ENCODE measurements at regions not wholly inside any gene's neighbourhood (a gene's known extent, or its start where the extent isn't known, plus 50 kb on each side); places are given as distances from the start of the nearest gene placed in this dataset.
"Not testable (repeated sequence)": the region's sequence is repeated elsewhere in the genome, so short reads cannot be mapped to it uniquely, and the experiment has no call there.

DNA sequence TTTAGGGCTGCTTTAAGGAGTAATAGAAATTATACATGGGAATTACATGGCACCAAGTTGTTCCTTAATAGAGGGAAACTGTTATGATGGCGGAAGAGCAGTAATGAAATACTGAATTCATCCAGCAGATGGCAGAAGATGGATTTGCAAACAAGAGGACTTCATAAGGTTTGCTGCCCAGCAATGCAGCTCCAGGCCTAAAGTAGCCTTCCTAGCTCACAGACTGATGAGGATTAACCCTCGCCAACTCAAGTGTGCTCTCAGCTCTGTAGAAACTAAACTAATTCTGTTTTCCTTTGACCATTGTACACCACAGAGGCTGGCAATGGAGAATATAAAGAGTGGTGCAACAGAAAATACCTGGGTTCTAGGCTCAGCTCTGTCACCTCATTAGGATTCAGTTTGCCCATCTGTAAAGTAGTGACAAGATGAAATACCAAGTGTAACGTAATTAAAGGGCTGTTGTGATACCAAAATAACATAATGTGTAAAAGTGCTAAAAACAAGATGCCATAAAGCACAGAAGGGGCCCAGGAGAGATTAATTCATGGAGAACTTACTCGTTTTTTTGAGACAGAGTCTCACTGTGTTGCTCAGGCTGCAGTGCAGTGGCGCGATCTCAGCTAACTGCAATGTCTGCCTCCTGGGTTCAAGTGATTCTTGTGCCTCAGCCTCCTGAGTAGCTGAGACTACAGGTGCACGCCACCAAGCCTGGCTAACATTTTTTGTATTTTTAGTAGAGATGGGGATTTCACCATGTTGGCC is 102.4 kb upstream of the SERBP1 start:
- DNase-seq, result peak; percentile 77

DNA sequence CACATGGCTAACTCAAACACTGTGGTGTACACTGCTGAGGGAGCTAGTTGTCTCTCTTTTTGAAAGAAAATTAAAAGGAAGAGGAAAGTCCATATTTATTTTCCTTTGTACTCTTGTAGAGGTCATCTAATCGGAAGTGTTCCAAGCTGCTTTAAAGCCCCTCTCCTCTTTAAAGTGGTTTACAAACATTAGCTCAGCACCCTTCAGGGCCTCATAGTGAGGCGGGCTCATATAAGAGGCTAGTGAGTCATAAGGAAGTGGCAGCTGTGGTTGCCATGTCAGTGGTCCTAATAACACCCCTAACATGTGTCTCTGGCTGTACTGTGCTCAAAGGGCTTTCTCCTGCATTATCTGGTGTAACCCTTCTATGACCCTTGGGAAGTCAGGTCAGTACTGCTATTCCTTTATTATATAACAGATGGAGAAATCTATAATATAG is 104.4 kb upstream of the SERBP1 start:
- no peak for DNase-seq

DNA sequence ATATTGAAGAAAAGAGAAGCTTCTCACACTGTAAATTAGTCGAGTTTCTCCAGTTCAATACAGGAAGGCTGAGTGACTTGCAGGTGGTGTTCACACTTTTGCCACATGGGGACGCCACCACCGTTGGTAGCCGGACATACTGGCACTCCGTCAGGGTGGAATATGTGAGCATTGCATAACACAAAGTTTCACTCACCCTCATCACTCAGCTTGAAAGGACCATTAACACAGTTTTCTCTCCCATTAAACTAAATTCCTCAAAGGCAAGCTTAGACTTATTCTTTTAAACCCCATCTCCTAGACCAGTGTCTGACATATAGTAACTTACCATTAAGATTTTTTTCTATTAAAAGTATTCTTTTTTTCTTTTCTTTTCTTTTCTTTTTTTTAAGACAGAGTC is 105.3 kb upstream of the SERBP1 start:
- peak; percentile 68 for DNase-seq

DNA sequence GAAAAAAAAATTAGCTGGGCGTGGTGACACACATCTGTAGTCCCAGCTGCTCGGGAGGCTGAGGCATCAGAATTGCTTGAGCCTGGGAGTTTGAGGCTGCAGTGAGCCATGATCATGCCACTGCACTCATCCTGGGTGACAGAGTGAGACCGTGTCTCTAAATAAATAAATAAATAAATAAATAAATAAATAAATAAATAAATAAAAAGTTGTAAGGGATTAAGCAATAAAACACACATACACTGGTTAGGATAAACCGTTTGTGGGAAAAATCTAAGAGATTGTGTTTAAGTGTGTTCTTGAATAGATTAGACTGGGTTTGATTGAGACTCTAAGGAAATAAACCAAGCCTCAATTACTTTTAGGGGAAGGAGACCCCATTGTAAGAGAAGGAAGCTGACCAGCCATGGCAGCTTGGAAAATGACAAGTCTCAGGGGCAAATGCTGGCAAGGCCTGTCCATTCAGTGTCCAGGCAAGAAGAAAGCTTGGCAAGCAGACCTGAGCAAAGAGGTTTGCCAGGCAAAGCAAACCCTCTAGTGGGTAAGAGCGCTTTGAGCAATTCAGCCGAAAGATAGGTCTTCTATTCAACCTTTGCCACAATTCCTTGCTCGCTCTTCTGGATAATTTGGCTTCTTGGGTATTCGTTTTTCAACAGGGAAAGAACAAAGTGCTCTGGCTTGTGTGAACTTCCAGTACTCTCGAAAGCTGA is 106.9 kb upstream of the SERBP1 start:
- no peak for DNase-seq

DNA sequence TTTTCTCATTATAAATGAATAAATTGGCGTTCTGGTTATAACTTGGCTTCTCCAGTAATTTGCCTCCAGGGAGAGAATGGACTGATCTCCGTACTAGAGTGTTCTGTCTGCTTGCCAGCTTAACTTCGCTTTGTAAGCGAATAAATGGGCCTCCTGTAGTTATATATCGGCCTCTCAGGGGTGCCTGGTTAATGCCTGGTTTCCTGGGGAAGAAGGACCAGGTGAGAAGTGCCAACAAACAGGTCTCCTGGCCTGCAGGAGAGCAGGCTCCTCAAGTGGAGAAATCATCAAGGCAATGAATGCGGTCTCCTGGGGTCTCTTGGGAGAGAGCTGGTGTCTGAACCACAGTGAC is 107.4 kb upstream of the SERBP1 start:
- no peak for DNase-seq

DNA sequence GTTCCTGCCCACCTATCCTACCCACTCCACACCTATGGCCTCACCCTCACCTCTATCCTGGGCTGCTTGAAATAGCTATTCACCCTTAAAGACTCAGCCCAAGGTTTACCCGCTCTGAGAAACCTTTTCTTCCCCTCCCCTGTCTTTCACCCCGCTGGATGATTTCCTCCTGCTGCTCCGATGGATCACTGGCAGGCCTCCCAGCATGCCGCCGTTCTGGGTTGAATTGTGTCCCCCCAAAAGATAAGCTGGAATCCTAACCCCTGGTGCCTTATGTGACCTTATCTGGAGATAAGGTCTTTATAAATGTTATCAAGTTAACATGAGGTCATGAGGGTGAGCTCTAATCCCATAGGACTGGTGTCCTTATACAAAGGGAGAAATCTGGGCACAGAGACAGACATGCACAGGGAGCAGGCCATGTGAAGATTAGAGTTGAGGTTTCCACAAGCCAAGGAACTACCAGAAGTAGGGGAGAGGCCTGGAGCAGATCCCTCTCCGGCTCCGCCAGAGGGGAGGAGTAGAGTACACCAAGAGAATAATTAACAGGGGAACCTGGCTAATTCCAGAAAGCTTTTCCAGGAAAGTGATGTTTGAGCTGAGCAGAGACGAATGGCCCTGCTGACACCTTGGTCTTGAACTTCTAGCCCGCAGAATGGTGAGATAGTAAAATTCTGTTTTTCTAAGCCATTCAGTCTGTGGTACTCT is 110.0 kb upstream of the SERBP1 start:
- no peak for DNase-seq

DNA sequence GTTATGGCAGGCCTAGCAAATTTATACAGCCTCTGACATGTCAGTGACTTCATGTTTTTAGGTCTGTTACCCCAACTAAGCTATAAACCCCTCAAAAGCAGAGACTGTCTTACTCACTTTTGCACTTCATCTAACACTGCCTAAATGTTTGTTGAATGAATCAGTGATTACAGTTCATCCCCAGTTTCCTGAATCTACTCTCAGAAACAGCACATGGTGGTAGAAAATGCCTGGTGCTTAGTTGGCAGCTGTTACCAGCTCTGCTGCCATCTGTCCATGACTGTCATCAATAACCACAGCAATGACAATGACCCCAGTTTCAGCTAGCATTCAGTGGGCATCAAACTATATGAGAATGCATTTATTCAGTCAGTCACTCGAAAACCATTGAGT is 110.5 kb upstream of the SERBP1 start:
- DNase-seq, result no peak

DNA sequence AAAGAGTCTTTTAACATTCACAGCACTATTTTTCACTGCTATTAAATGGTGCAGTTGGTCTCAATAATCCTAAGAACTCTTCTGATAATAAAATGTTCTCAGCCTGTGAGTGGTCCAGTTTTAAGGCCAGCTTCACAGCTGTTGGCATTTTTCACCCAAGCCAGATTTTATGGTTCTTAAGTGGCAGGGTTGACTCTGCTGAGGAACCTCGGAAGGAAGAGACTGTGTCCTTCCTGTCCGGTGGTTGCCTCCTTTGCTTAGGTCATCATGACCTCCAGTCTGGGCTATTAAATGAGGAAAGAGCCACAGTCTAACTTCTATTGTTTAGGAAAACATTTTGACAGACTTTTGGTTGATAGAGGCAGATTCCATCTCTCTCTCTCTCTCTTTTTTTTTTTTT is 112.5 kb upstream of the SERBP1 start:
- DNase-seq, result no peak

DNA sequence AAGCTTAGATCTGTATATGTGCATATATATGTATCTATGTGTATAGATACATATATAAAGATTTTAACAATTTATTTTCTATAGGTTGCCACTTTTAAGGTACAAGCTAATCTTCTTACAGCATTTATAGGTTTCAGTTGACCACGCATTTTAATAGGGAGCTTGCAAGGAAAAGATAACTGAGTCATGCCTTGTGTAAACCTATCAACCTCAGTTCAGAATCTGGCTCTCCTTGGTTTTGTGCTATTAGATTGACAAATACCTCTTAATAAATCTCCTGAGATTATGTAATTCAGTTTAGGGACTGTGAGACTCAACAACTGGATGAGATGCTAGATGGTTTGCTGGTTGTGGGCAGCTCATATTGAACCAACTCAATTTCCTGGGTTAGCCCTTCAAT is 114.7 kb upstream of the SERBP1 start:
- DNase-seq, result peak; percentile 31

DNA sequence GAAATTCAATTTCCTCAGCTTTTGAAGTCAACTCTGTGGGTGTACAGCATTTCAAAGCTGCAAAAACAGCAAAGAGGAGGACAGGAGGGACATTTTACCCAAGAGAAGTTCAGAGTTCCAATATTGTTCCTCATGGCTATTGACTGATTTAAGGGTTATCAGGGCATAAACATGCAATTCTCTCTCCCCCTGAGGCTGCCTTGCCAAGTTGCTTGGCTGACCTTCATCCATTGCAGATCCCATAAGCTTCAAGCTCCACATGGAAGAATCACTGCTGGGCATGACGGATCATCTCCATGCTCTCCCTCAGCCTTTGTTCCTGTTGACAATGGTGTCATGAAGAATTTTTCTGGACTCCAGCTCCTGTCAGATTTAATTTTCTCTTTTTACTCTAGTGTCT is 115.2 kb upstream of the SERBP1 start:
- DNase-seq, result no peak

DNA sequence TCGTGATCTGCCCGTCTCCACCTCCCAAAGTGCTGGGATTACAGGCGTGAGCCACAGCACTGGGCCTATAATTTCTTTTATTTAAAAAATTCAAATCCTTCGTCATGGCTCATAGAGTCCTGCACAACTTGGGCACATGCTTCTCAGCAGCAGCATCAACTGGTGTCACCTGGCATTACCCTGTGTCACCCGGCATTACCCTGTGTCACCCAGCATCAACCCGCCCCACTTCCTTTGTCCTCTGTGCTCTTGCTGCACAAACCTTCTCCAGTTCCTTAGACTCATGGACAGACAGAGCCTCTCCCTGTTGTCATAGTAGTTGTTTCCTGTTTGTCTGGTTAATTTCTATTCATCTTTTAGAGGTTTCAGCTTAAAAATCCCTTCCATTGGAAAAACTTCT is 121.2 kb upstream of the SERBP1 start:
- no peak for DNase-seq

DNA sequence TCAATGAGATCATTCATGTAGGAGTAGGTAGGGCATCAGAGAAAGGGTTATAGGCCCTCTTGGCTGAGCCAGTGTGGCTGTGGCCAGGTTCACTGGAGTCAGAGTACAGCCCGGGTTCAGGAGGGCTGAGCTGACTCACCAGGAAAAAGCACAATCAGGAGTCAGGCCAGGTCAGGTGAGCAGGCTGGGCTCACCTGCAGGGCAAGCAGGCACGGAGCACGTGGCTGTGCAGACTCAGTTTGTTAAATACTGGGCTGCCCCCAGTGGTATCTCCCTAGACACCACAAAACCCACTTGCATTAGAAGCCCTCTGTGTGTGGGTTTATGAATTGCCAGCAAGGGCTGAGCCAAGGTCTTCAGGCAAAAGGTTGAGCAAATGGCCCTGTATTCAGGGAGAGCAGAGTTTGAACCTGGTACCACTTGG is 122.1 kb upstream of the SERBP1 start:
- DNase-seq, result no peak

DNA sequence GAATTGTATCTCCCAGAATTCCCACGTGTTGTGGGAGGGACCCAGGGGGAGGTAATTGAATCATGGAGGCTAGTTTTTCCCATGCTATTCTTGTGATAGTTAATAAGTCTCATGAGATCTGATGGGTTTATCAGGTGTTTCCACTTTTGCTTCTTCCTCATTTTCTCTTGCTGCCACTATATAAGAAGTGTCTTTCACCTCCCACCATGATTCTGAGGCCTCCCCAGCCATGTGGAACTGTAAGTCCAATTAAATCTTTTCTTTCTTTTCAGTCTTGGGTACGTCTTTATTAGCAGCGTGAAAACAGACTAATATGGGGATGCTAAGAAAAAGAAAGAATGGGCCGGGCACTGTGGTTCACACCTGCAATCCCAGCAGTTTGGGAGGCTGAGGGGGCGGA is 124.0 kb upstream of the SERBP1 start:
- DNase-seq, result not testable (repeated sequence)

DNA sequence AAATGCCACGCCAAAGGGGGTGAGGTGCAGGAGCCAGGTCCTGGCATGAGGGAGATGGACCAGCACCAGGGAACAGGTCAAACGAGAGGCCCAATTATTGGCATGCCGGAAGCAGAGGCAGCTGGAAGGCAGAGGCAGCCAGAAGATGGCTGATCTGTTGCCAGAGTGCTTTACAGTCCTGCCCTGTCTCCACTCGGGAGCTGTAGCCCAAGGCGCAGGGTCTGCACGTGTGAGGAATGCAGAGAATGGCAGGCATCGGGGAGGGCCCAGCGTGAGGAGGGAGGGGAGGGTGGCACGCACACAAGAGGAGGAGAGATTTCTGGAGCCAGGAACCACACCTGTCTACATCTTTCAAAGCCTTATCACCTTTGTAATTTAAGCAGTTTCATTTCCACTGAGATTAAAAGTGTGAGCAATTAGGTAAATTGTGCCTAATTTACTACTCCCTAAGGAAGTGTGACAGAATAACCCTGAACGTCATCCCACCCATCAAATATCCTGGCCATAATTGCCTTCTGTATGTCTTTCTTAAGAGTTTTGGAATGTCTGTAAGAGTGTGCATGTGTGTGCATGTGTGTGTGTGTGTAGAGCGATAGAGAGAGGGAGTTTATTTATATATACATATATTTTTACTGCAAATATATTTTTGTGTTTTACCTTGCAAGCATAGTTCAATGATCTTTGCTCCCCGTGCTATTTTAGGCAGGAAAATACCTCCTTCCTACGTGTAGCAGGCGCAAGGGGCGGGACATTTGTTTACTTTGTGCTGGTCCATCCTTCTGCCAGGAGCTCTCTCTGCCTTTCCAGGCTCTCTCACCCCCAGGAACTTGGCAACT is 125.5 kb upstream of the SERBP1 start:
- DNase-seq, result no peak

DNA sequence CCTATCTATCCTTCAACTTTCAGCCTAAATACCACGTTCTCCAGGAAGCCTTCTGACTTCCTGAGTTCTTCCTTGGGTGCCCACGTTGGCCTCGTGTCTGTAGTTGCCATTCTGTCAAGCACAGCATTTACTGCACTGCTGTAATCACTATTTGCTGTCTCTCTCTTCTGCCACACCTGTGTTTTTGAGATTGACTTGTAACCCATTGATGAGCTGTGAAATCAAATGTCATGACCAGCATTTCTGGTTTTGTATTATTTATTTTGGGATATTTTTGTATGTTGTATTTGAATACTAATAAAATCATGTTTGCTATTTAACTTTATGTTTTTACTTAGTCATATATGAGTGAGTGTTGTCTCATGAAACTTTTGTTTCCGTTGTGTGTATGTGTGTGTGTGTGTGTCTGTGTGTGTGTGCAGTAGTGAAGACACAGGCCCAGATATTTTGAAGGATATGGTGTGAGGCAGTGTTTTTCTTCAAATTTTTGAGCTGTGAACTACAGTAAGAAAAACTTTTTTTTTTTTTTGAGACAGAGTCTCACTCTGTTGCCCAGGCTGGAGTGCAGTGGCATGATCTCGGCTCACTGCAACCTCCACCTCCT is 126.2 kb upstream of the SERBP1 start:
- no peak for DNase-seq

DNA sequence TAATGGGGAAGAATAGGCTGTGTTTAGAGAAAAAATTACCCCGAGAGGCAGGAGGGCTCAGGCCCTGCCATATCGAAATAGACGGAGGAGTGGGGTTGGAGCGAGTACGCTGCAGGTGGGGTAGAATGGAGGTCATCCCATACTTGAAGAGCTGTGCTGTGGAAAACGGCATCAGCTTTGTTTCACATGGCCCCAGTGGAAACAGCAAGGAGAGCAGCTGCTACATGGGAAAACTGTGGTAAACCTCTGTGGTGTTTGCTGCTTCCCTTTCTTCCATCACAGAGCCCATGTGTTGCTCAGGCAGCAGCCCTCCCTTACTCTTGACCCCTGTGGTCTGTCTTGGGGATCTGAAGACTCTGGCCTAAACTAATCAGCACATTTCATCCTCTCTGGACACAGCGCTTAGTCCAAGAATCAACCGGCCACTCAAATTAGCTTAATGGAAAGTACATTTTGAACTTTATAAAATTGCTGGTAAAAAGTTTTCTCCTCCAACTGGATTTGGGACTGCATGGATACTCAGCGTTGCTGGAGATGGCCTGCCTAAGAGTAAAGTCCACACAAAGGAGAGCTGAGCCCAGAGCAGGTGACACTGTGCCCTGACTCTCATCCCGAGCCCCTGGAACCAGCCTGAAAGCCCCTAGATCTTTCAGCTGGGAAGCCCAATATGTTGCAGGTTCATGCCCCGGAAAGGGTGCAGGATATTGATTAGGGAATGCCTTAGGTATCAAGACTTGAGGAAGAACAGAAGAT is 127.1 kb upstream of the GADD45A start:
- no peak for DNase-seq

DNA sequence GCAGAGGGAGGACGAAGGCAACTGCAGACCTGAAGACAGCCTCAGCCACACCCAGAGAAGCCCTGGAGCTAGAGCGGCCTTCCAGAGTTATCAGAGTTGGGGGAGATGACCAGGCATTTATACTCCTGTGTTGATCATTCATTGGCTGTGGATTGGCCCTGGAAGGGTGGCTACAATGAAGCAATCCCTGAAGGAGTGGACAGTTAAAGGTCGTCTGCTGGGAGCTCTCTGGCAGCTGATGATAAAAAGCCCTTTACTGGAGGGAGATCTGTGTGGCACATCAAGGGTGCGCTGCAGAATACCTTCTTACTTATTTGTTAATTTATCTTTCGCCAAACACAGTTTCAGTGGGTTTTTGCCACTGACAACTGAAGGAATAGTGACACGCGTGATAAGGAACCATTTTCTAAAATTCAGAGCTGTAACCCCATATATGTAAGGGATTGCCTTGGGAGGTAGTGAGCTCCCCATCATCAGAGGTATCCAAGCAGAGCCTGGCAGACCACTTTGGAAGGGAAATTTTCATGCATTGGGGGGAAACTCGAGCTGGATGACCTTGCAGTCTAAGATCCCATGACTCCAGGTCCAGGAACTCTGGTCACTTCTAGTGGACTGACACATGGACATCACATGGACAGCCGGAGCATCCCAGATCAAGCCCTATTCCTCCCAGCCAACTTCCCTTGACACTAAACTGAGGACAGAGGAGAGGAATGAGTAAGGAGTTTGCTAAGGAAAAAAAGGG is 126.4 kb upstream of the GADD45A start:
- peak; percentile 53 for DNase-seq

DNA sequence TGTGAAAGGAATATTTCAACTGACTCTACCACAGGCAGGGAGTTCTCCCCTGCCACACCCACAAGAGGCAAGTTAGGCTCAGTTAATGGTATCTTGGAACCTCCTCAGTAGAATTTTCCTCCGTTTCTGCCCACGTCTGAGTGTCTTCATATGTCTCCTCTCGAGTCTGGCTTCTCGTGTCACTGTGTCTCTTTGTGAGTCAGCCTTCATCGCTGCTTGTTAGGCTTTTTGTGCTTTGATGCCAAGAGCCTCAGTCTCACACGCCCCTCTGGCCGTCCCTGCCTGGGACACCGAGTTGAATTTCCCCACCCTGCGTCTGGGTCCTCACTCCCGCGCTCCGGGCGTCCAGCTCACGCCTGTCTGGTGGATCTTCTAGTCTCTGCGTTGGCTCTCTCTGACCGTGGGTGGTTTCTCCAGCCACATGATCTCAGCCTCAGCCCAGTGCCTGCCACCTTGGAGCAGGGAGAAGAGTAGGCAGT is 125.7 kb upstream of the GADD45A start:
- DNase-seq, result no peak

DNA sequence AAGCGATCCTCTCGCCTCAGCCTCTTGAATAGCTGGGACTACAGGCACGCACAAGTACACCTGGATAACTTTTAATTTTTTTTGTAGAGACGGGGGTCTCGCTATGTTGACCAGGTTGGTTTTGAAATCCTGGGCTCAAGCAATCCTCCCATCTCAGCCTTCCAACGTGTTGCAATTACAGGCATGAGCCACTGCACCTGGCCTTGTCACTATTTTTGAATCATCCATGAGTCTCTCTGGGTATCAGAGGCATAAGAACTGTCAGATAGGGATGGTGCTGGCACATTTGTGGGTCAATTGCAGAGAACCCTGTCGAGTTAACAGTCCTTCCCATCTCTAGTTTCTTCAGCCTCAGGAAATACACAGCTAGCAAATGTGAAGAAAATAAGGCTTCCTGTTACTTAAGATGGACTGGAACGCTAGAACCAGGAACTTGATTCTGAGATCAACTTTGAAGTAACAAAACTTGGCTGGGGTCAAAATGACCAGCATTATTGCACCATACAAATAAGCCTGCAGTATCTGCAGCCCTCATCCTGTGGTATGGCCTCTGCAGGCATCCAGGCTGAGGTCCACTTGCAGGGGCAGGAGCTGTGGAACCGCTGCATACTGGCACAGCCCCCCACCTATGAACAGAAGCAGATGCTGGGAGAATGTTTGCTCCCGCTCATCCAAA is 124.3 kb upstream of the GADD45A start:
- no peak for DNase-seq

DNA sequence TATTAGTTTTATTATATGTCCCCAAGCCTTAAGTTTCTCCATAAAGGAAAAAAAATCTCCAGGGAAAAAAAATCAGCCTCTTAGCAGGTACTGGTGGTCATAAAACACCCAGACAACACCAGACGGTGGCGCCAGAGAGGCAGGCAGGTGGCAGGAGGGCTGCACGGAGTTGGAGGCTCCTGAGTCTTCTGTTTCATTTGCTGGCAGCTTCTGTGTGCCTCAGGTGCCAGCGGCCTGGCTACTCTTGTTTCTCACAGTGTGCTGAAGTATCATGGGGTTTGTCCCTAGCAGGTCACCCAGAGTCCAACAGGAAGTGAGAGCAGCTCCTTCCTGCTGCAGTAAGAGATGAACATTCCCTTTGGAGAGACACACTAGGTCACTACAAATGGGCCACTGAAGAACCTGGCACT is 123.3 kb upstream of the GADD45A start:
- DNase-seq, result peak; percentile 84
